K562 (cell line): ENCODE measurements at regions not wholly inside any gene's neighbourhood (a gene's known extent, or its start where the extent isn't known, plus 50 kb on each side); places are given as distances from the start of the nearest gene placed in this dataset.

Experiments used
- ELF1 ChIP-seq: fragments of 200-800 bp; sonication (Bioruptor generic); IDR thresholded peaks from 2 replicates; pipeline ENCODE4 v1.6.1; 2016; ENCODE audit warnings: missing genetic modification characterization, missing compliant biosample characterization
- TF ChIP-seq, protein P1 (sequence below): sonication (generic); formaldehyde crosslinking; IDR thresholded peaks from 2 replicates; pipeline ENCODE4 v1.5.0; 2020; ENCODE audit warnings: missing genetic modification reagents

DNA sequence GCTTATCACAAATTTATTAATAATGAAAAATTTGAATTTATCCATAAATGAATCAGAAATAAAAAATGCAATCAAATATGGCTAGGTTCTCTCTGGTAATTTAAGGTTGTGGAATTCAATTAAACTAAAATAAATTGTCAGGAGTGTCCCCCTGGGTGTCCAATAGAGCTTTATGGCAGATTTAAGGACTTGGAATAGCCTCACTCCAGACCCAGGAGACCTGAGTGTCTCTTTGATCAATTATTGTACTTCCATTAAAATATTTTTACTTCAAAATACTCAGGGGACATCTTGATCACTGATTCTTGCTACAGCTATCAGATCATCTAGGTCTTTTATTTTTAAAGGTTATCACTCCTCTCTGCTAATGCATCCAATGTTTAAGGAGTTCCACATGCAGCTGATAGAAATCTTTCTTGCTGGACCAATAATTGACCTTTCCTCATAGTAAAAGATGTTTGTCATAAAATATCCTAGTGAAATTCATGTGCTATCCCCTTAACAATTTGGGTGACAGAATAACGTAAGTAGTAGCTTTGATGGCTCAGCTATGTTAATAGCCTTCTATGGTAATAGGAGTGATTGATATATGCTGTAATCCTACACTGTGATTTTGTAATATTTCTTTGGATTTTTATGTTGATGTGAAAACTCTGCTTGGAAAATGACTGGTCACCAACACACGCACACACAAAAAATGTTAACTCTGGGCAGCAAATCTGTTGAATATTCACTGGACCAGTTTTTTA lies 395.3 kb downstream of the NYAP2 start:
- TF ChIP-seq, protein P1, sequence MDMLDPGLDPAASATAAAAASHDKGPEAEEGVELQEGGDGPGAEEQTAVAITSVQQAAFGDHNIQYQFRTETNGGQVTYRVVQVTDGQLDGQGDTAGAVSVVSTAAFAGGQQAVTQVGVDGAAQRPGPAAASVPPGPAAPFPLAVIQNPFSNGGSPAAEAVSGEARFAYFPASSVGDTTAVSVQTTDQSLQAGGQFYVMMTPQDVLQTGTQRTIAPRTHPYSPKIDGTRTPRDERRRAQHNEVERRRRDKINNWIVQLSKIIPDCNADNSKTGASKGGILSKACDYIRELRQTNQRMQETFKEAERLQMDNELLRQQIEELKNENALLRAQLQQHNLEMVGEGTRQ, result no peak
- no peak for TF ChIP-seq ELF1
